GM06990 (cell line): ENCODE measurements at regions not wholly inside any gene's neighbourhood (a gene's known extent, or its start where the extent isn't known, plus 50 kb on each side); places are given as distances from the start of the nearest gene placed in this dataset.
"Not testable (repeated sequence)": the region's sequence is repeated elsewhere in the genome, so short reads cannot be mapped to it uniquely, and the experiment has no call there.

Source experiments
- DNase-seq: peaks from one replicate; pipeline ENCODE4 v3.0.0-alpha.2; 2011; ENCODE audit not compliant: insufficient read length; ENCODE audit errors: extremely low read depth
- H3K27me3 ChIP-seq: replicated peaks from 2 replicates; pipeline ENCODE4 v1.6.0; 2011; ENCODE audit warnings: low read length; ENCODE audit not compliant: control insufficient read depth, insufficient read depth
- H3K36me3 ChIP-seq: 2 replicates; pipeline ENCODE4 v1.5.1; 2011; ENCODE audit warnings: low read length; ENCODE audit not compliant: control insufficient read depth, insufficient read depth
- H3K4me3 ChIP-seq: replicated peaks from 2 replicates; pipeline ENCODE4 v1.5.1; 2011; ENCODE audit warnings: low read depth, mild to moderate bottlenecking, control low read depth, low read length
- CTCF ChIP-seq: IDR thresholded peaks from 2 replicates; pipeline ENCODE4 v1.5.1; 2011; ENCODE audit warnings: low read length, control low read depth, mild to moderate bottlenecking, inconsistent platforms; ENCODE audit not compliant: insufficient read depth, poor library complexity, severe bottlenecking

- Histone ChIP-seq H3K27me3 (no peaks in the 10 kb centered on the region), H3K4me3 (no peak overlapping the region), H3K36me3 (no peaks in the 10 kb centered on the region)
- no peak for TF ChIP-seq CTCF
- DNase-seq = no peak
Measured at GRCh38 chr1:191495040-191495439, 663.2 kb upstream of the RGS18 start.

DNA sequence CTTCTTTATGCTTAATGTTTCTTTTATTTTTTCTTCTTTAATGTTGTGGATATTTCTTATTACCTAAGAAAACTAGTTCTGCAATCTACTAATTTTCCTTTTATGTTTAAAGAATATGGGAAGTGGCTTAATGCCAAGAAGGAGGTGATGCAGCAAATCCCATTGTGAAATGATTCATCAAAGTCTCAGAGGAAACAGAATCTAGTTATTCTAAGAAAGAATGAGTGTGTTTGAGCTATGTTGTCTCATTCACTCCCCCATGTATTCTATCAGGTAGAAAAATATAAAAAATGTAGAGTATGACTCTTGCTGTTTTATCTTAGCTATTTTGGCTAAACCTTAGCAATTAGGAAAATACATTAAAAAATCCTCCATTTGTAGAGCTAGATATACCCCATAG lies 659.9 kb upstream of the RGS18 start:
- H3K4me3 ChIP-seq = no peak overlapping the region
- H3K27me3 ChIP-seq = no peaks in the 10 kb centered on the region
- no peak for DNase-seq
- TF ChIP-seq CTCF = no peak
- H3K36me3 ChIP-seq = no peaks in the 10 kb centered on the region

GRCh38 chr1:191498825-191499224 lies 659.4 kb upstream of the RGS18 start:
- no peak for DNase-seq
- Histone ChIP-seq H3K36me3 (no peaks in the 10 kb centered on the region), H3K27me3 (no peaks in the 10 kb centered on the region), H3K4me3 (no peak overlapping the region)
- TF ChIP-seq CTCF = no peak

DNA sequence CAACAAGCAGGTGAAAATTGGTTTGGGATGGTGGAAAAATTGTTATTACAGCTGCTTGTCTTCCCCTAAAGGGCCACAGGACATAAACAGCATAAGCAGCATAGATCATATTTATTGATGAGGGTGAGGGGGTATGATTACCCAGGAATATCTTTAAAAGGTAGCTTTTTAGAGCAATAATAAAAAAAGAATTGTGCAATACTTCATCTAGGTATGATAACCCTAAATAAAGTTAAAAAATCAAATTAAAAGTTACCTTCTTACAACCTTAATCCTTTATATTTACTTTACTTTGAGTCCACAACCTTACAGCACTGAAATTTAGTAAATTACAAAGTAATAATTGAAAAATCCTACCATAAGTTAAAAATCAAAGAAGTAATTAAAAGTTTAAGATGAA lies 653.3 kb upstream of the RGS18 start:
- Histone ChIP-seq H3K4me3 (no peak overlapping the region), H3K27me3 (no peaks in the 10 kb centered on the region), H3K36me3 (no peaks in the 10 kb centered on the region)
- TF ChIP-seq CTCF = no peak
- no peak for DNase-seq

DNA sequence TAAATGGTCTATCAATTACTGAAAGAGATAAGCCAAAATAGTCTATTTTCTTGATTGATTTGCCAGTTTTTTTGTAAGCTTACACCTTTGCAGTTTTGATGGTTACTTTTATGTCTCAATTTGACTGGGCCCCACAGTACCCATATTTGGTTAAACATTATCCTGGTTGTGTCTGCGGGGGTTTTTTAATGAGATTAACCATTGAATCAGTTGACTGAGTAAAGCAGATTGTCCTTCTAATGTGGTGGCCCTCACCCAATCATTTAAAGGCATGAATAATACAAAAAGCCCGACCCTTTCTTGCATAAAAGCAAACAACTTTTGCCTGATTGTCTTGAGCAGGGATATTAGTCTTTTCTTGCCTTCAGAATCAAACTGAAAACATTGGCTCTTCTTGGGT lies 650.0 kb upstream of the RGS18 start:
- no peak for DNase-seq
- no peak overlapping the region for H3K4me3 ChIP-seq
- H3K27me3 ChIP-seq = no peaks in the 10 kb centered on the region
- no peaks in the 10 kb centered on the region for H3K36me3 ChIP-seq
- no peak for TF ChIP-seq CTCF

DNA sequence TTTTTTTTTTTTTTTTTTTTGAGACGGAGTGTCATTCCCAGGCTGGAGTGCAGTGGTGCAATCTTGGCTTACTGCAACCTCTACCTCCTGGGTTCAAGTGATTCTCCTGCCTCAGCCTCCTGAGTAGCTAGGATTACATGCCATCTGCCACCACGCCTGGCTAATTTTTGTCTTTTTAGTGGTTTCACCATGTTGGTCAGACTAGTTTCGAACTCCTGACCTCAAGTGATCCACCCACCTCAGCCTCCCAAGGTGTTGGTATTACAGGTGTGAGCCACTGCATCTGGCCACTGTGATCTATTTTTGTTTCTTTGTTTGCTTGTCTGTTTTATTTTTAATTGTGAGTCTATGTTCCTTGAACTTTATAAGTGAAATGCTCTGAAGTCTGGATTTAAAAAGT lies 646.8 kb upstream of the RGS18 start:
- H3K4me3 ChIP-seq, H3K27me3 ChIP-seq, H3K36me3 ChIP-seq, DNase-seq: not testable (repeated sequence)
